ENCODE measurements at regions not wholly inside any gene's neighbourhood (a gene's known extent, or its start where the extent isn't known, plus 50 kb on each side); places are given as distances from the start of the nearest gene placed in this dataset.

DNA sequence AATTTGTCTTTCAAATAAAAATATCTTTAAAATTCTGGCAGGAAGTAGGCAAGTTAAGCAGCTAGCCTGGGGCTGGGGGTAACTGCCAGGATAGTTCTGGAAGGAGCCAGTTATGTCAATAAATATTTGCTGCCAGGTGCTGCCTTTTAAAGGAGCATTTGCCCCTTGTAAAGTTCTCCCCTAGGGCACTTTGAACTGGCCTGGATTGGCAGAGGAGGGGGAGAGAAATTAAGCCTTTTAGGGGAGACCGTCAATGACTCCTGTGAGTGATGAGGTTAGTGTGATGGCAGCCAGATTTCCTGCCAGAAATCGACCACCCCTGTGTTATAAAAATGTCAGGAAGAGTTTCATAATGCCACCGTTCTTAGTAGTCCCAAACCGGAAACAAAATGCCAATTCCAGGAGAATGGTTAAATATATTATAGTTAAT is 89.8 kb upstream of the ELL2 start:
- ChIA-PET POLR2A (no interaction called here), CTCF (interaction anchor here (1.3 kb wide), 1 partner anchor 64 kb away, joined by 3 read pairs; no protein-coding TSS in a partner anchor)
- Histone ChIP-seq H3K4me2 (ENCODE audit: insufficient read depth, low read length) (no peak overlapping the region), H3K36me3 (ENCODE audit: control insufficient read depth in 2 of 2, extremely low read depth in 1 of 2, insufficient read depth in 2 of 2, low read length in 2 of 2) (no peaks in the 10 kb centered on the region), H3K4me3 (replicated peaks in 1 of 3; ENCODE audit: insufficient read depth in 1 of 3, low read depth in 1 of 3, low read length in 3 of 3) (no peak overlapping the region), H3K27me3 (ENCODE audit: control insufficient read depth in 2 of 2, insufficient read depth in 2 of 2, low read length in 2 of 2) (no peaks in the 10 kb centered on the region), H3K79me2 (ENCODE audit: control insufficient read depth, insufficient read depth, low read length) (no peaks in the 10 kb centered on the region), H3K27ac (ENCODE audit: insufficient read depth, low read depth, low read length) (no peak overlapping the region), H3K9me1 (replicated peaks; ENCODE audit: control insufficient read depth, extremely low read depth, insufficient read depth, low read length) (no peaks in the 10 kb centered on the region), H3K9me3 (replicated peaks; ENCODE audit: control insufficient read depth, insufficient read depth, low read length) (no peaks in the 10 kb centered on the region), H3K4me1 (ENCODE audit: control insufficient read depth, extremely low read depth, insufficient read depth, low read length) (peaks cover 10% of the 10 kb centered on the region), H4K20me1 (replicated peaks; ENCODE audit: control insufficient read depth, extremely low read depth, insufficient read depth, low read length) (no peaks in the 10 kb centered on the region), H2AFZ (ENCODE audit: low read depth, low read length) (no peak overlapping the region), H3K9ac (replicated peaks; ENCODE audit: extremely low read depth, insufficient read depth, low read length) (no peak overlapping the region)
- intact Hi-C loops (cut with micrococcal nuclease) = no loop called here
- FAIRE-seq (no peak), DNase-seq (ENCODE audit: low read depth, low spot score) (no peak)
- BruUV-seq (replicated peaks) = no TSS peak
- no peak for TF ChIP-seq EZH2 (IDR thresholded peaks at IDR 0.05; ENCODE audit: borderline replicate concordance, low read depth, low read length, severe bottlenecking)
- dilution Hi-C loops (cut with MboI; ENCODE audit: extremely low pct_ligation_motif_present, low sequenced_read_pairs) = no loop called here

- CTCF ChIA-PET = interaction anchor here (0.7 to 2.0 kb wide), 9 partner anchors 15 to 294 kb away, joined by 3 to 10 read pairs (median 4); no protein-coding TSS in a partner anchor
- intact Hi-C loops (cut with micrococcal nuclease) = no loop called here
- H3K27ac ChIP-seq (ENCODE audit: insufficient read depth, low read depth, low read length) = no peak overlapping the region
- FAIRE-seq (no peak), DNase-seq (ENCODE audit: low read depth, low spot score) (peak; percentile 20)
- no peak overlapping the region for H3K4me3 ChIP-seq (replicated peaks in 1 of 3; ENCODE audit: insufficient read depth in 1 of 3, low read depth in 1 of 3, low read length in 3 of 3)
- peak overlapping the region; percentile 84 for H2AFZ ChIP-seq (ENCODE audit: low read depth, low read length)
- no peaks in the 10 kb centered on the region for H3K27me3 ChIP-seq (ENCODE audit: control insufficient read depth in 2 of 2, insufficient read depth in 2 of 2, low read length in 2 of 2)
- peaks cover 10% of the 10 kb centered on the region for H3K4me1 ChIP-seq (ENCODE audit: control insufficient read depth, extremely low read depth, insufficient read depth, low read length)
- no peak overlapping the region for H3K9ac ChIP-seq (replicated peaks; ENCODE audit: extremely low read depth, insufficient read depth, low read length)
- no peaks in the 10 kb centered on the region for H3K9me3 ChIP-seq (replicated peaks; ENCODE audit: control insufficient read depth, insufficient read depth, low read length)
- H3K79me2 ChIP-seq (ENCODE audit: control insufficient read depth, insufficient read depth, low read length) = no peaks in the 10 kb centered on the region
- H3K4me2 ChIP-seq (ENCODE audit: insufficient read depth, low read length) = peak overlapping the region; percentile 19
- POLR2A ChIA-PET = interaction anchor here (0.7 kb wide), 1 partner anchor 124 kb away, joined by 9 read pairs; no protein-coding TSS in a partner anchor
- no peaks in the 10 kb centered on the region for H4K20me1 ChIP-seq (replicated peaks; ENCODE audit: control insufficient read depth, extremely low read depth, insufficient read depth, low read length)
- H3K36me3 ChIP-seq (ENCODE audit: control insufficient read depth in 2 of 2, extremely low read depth in 1 of 2, insufficient read depth in 2 of 2, low read length in 2 of 2) = no peaks in the 10 kb centered on the region
- H3K9me1 ChIP-seq (replicated peaks; ENCODE audit: control insufficient read depth, extremely low read depth, insufficient read depth, low read length) = no peaks in the 10 kb centered on the region
- BruUV-seq (replicated peaks) = no TSS peak
- TF ChIP-seq POLR2AphosphoS5 (IDR thresholded peaks at IDR 0.05; ENCODE audit: insufficient read depth, low read depth, low read length) = no peak
- TF ChIP-seq, protein P1, sequence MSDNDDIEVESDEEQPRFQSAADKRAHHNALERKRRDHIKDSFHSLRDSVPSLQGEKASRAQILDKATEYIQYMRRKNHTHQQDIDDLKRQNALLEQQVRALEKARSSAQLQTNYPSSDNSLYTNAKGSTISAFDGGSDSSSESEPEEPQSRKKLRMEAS (IDR thresholded peaks at IDR 0.05; ENCODE audit: insufficient read depth, insufficient read length) = no peak
- no peak for TF ChIP-seq MYC (IDR thresholded peaks at IDR 0.05; ENCODE audit: low read depth, low read length)
- TF ChIP-seq, protein P2, sequence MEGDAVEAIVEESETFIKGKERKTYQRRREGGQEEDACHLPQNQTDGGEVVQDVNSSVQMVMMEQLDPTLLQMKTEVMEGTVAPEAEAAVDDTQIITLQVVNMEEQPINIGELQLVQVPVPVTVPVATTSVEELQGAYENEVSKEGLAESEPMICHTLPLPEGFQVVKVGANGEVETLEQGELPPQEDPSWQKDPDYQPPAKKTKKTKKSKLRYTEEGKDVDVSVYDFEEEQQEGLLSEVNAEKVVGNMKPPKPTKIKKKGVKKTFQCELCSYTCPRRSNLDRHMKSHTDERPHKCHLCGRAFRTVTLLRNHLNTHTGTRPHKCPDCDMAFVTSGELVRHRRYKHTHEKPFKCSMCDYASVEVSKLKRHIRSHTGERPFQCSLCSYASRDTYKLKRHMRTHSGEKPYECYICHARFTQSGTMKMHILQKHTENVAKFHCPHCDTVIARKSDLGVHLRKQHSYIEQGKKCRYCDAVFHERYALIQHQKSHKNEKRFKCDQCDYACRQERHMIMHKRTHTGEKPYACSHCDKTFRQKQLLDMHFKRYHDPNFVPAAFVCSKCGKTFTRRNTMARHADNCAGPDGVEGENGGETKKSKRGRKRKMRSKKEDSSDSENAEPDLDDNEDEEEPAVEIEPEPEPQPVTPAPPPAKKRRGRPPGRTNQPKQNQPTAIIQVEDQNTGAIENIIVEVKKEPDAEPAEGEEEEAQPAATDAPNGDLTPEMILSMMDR (IDR thresholded peaks at IDR 0.05; ENCODE audit: extremely low read depth in 1 of 2, insufficient read depth in 1 of 2, low read depth in 1 of 2, low read length in 2 of 2) = no peak
- TF ChIP-seq EZH2 (IDR thresholded peaks at IDR 0.05; ENCODE audit: borderline replicate concordance, low read depth, low read length, severe bottlenecking) = no peak
- no peak for TF ChIP-seq JUN (IDR thresholded peaks at IDR 0.05; ENCODE audit: borderline replicate concordance, insufficient read depth, insufficient read length, low read depth)
- TF ChIP-seq POLR2A (IDR thresholded peaks at IDR 0.05; ENCODE audit: low read depth, low read length) = no peak
- TF ChIP-seq GATA2 (IDR thresholded peaks at IDR 0.05; ENCODE audit: insufficient read depth, insufficient read length, low read depth, low read length) = no peak
- no peak for TF ChIP-seq FOS (IDR thresholded peaks at IDR 0.05; ENCODE audit: borderline replicate concordance, insufficient read depth, low read length)
- dilution Hi-C loops (cut with MboI; ENCODE audit: extremely low pct_ligation_motif_present, low sequenced_read_pairs) = no loop called here
These were observed 88.7 kb upstream of the ELL2 start for GRCh38 chr5:96050273-96050880.
